HG03575 (cell line): ENCODE measurements at regions not wholly inside any gene's neighbourhood (a gene's known extent, or its start where the extent isn't known, plus 50 kb on each side); places are given as distances from the start of the nearest gene placed in this dataset.
A peak's percentile ranks its signal among the peaks of the same experiment; 100 is the strongest.
"Not testable (repeated sequence)": the region's sequence is repeated elsewhere in the genome, so short reads cannot be mapped to it uniquely, and the experiment has no call there.

Experiments
- ATAC-seq: cut with Tn5 transposase; IDR thresholded peaks from one replicate; pipeline ENCODE4 v1.9.1; 2021; ENCODE audit not compliant: unreplicated experiment, insufficient number of reproducible peaks, low FRiP score; ENCODE audit errors: extremely low read depth

GRCh38 chr16:21529060-21529658, 70.2 kb upstream of the METTL9 start:
- ATAC-seq = not testable (repeated sequence)

GRCh38 chr16:21530729-21531383, 68.5 kb upstream of the METTL9 start:
- not testable (repeated sequence) for ATAC-seq

- not testable (repeated sequence) for ATAC-seq
Measured at GRCh38 chr16:21532996-21533395, 66.4 kb upstream of the METTL9 start.

DNA sequence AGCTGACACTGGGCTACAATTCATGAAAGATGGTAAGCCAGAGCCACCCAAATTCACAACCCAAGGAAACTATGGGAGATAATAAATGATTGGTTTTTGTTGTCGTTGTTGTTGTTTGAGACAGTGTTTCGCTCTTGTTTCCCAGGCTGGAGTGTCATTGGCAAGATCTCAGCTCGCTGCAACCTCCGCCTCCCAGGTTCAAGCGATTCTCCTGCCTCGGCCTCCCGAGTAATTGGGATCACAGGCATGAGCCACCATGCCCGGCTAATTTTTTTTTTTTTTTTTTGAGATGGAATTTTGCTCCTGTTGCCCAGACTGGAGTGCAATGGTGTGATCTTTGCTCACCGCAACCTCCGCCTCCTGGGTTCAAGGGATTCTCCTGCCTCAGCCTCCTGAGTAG, 65.9 kb upstream of the METTL9 start:
- ATAC-seq = not testable (repeated sequence)

DNA sequence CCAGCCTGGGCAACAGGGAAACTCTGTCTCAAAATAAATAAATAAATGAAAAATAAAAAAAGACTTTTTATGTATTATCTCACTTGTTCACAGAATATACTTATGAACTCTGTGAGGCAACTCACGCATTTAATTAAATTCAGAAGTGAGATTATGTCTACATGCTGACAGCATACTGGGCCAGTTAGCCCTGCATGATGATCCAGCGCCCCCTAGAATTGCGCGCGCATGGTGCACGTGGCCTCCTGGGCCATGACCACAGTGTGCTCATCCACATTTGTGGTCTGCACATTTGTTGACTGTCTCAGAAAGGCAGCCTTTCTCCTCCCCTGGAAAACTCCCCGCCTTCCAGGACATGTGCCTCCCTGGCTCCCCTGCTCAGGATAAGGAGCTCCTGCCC, 64.8 kb upstream of the METTL9 start:
- not testable (repeated sequence) for ATAC-seq

DNA sequence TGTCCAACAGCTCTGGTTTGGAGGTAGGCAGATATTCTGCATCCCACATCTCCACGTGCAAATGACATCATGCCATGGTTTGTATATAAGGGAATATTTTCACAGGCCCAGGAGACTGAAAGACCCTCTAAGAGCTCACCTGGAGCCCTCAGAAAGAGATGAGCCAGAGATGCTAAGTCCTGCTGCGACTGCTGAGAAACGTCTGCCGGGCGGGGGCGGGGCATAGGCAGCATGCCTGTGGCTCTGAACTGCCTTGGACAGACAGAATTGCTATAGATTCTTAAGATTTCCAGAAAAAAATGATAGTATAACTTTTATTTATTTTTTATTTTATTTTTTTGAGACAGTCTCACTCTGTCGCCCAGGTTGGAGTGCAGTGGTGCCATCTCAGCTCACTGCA, 64.2 kb upstream of the METTL9 start:
- ATAC-seq = not testable (repeated sequence)

DNA sequence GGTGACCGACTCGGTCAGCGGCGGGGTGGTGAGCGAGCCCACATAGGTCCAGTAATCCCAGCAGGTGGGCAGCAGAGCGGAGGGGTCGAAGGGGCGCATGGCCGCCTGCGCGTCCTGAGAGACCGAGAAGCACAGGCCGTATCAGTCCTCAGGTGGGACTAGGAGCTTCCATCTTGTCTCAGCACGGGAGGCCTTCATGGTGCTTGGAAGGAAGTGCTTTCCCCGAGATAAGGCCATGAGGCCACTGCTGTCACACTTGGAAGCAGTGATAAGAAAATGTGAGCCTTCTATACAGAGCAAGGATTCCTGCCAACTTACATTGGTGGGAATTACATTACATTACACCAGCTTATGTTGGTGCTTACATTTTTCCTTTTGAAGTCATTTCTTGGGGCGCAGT, 62.6 kb upstream of the METTL9 start:
- not testable (repeated sequence) for ATAC-seq

DNA sequence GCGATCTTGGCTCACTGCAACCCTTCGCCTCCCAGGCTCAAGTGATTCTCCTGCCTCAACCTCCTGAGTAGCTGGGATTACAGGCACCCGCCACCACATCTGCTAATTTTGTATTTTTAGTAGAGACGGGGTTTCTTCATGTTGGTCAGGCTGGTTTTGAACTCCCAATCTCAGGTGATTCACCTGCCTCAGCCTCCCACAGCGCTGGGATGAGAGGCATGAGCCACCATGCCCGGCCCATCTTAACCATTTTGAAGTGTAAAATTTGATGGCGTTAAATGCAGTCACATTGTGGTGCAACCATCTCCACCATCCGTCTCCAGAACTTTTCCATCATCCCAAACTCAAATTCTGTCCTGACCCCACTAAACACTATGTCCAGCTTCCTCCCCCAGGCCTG, 61.8 kb upstream of the METTL9 start:
- not testable (repeated sequence) for ATAC-seq

DNA sequence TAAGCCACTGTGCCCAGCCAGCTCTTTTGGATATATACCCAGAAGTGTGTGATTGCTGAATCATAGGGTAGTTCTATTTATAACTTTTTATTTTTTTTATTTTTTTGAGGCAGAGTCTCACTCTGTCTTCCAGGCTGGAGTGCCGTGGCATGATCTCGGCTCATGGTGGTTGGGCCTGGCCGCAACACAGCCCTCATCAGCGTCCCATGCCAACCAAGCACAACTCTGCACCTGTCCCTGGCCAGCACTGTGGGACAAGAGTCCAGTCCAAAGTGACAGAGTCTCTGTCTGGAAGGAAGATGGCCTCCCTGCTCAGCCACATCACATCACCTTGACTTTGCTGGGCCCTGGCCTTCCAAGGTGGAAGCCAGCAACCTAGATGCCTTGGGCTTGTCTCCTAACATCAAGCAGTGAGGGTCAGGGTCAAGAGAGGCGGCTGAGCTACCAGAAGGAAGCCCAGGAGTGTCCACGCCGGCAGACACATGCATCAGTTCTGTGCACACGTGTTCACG, 60.2 kb upstream of the METTL9 start:
- ATAC-seq = not testable (repeated sequence)

DNA sequence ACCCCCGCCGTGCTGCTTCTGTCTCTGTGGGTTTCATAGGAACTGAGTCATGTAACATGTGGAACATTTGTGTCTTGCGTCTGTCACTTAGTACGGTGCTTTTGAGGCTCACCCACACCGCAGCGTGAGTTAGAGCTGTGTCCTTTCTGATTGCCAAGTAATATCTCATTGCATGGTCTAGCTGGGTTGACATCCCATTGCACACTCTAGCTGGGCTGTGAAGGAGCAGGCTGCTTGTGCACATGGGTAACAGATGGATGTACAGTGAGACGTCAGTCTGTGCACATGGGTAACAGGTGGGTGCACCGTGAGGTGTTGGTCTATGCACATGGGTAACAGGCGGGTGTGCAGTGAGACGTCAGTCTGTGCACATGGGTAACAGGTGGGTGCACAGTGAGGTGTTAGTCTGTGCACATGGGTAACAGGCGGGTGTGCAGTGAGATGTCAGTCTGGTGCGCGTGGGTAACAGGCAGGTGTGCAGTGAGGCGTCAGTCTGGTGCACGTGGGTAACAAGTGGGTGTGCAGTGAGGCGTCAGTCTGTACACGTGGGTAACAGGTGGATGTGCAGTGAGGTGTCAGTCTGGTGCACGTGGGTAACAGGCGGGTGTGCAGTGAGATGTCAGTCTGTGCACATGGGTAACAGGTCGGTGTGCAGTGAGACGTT, 58.5 kb upstream of the METTL9 start:
- ATAC-seq = peak; percentile 46

DNA sequence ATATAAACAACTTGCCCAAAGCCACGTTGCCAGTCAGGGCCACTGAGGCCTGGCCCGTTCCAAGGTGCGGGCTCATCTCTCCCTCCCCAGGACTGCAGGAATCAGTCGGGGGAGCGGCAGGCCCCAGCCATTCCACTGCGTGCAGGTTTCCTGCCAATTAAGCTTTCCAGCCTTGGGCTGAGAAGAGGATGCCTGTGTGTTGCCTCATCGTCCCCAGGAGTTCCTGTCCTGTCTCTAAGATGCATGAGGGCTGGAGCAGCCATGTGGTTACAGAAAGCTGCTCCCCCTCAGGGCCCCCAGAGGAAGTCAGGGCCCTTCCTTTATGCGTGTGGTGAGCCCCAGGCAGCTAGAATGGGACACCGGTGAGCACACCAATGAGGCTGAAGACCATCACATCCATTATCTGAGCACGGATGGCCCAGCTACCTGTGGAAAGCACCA, 57.7 kb upstream of the METTL9 start:
- not testable (repeated sequence) for ATAC-seq

GRCh38 chr16:21542075-21542474, 57.3 kb upstream of the METTL9 start:
- ATAC-seq = not testable (repeated sequence)

DNA sequence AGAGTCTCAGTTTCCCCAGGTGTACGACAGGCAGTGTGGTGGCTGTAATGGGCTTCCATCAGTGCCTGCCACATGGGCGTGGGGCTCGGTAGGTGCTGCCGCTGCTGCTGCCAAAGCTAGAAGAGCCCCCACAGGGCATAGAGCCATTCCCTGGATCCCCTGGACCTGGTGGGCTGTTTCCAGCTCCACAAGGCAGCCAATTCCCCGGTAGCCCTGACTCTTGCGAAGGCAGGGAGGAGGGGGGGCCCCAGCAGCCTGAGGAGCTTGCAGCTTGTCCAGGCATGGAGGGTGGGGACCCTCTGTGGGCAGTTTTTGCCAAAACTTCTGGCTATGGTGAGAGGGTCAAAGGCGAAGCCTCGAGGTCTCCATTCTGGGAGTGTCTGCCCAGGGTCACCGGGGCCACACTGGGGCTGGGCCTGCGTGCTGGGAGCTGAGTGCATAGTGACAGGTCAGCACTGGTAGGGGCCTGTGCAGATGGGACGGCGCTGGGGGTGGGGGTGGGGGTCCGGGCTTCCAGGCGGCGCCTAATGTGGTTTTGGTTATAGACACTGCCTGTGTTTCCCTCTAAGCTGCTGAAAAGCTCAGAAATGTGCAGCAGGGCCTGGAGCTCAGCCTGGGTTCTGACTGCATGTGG, 56.8 kb upstream of the METTL9 start:
- ATAC-seq = not testable (repeated sequence)

DNA sequence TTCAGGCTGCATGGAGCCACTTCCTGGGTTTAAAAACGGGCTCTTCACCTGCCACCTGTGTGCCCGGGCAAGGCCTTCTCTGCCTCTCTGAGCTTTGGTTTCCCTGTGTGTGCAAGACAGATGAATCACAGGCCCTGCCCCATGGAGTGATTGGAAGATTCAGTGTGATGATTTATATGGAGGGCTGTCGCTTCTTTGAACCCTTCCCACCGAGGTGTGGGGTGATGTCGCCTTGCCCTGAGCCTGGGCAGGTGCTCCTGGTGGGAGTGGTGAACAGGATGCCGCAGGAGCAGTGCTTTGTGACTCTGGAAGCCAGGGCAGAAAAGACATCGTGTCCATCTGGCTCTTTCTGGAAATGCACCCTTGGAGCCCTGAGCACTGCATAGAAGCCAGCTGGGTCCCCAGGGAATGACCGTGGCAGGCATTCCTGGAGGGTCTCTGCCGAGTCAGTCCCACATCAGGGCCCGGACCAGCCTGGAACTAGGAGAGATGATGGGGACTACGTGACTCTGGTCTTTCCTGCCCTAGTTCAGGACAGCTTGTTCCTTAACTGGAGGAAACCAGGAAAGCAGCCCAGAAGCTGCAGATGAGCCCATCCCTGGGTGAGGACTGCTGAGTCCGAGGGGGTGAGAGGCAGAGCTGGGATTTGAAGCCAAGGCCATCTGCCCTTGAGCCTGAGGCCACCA, 56.1 kb upstream of the METTL9 start:
- not testable (repeated sequence) for ATAC-seq

- not testable (repeated sequence) for ATAC-seq
Measured at GRCh38 chr16:21545664-21546326, 53.6 kb upstream of the METTL9 start.

GRCh38 chr16:21549396-21549795, 50.0 kb upstream of the METTL9 start:
- not testable (repeated sequence) for ATAC-seq
